GM12892 (cell line): ENCODE measurements at regions not wholly inside any gene's neighbourhood (a gene's known extent, or its start where the extent isn't known, plus 50 kb on each side); places are given as distances from the start of the nearest gene placed in this dataset.

Experiments used
- POLR2A ChIP-seq: IDR thresholded peaks from 2 replicates; pipeline ENCODE4 v1.6.1; 2011; ENCODE audit warnings: low read depth, low read length, control low read depth
- POLR2AphosphoS5 ChIP-seq: IDR thresholded peaks from 2 replicates; pipeline ENCODE4 v1.6.1; 2011; ENCODE audit warnings: low read depth, low read length, control low read depth
- TAF1 ChIP-seq: IDR thresholded peaks from 2 replicates; pipeline ENCODE4 v1.6.1; 2011; ENCODE audit warnings: low read depth, mild to moderate bottlenecking, control low read depth, low read length, borderline replicate concordance

DNA sequence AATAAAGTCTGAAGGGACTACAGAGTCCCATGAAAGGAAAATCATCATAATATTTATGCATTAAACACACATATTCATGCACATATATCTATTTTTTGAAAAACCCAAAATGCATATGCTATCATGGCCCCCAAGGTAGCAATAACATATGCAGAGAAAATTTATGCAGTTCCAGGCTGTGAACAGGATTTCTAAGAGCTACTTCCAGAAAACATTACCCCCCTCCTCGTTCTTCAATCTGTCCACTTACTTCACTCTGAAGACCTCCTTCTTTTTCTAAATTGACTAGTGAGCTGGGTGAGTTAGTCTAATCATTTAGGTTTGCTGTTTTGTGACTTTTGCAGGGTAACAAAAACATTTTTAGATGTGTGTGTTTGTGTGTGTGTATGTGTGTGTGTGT lies 376.4 kb upstream of the ZEB2 start:
- no peak for TF ChIP-seq POLR2A
- no peak for TF ChIP-seq POLR2AphosphoS5
- TF ChIP-seq TAF1 = no peak
